ENCODE measurements at regions not wholly inside any gene's neighbourhood (a gene's known extent, or its start where the extent isn't known, plus 50 kb on each side); places are given as distances from the start of the nearest gene placed in this dataset.

DNA sequence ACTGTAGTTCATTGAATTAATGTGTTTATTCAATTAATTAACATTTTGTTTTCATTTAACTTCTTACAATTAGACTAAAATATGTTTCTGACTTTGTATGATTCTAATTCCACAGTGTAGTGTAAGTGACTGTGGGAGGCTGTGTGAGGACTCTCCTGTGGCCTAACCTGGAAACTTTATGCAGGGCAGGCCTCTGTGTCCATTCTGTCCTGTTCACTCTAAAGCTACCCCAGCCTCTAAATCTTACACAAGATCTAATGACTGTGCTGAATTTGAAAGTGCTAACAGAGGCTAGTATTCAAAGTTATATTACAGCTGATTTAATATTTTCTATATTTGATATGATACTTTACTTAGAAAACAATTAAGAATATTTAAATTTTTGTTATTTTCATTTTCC lies 270.5 kb upstream of the CDH19 start:
- Histone ChIP-seq H3K27ac (ENCODE audit: extremely low read depth, low read depth, low read length) (no peak overlapping the region), H3K4me1 (ENCODE audit: control insufficient read depth, insufficient read depth, low read length) (no peaks in the 10 kb centered on the region), H3K4me3 (ENCODE audit: low read depth, low read length) (no peak overlapping the region), H3K36me3 (ENCODE audit: control insufficient read depth in 2 of 2, insufficient read depth in 1 of 2, low read length in 2 of 2) (no peaks in the 10 kb centered on the region), H3K9me3 (ENCODE audit: control insufficient read depth, insufficient read depth, low read depth, low read length) (no peaks in the 10 kb centered on the region)
- no peak for TF ChIP-seq ZNF391 (tag by site-specific recombination; IDR thresholded peaks at IDR 0.05; ENCODE audit: borderline replicate concordance, low read depth)
- no peak for TF ChIP-seq ZBTB17 (tag by site-specific recombination; IDR thresholded peaks at IDR 0.05)
- no peak for TF ChIP-seq ZNF510 (tag by site-specific recombination; IDR thresholded peaks at IDR 0.05; ENCODE audit: insufficient replicate concordance)
- TF ChIP-seq ZNF2 (tag by site-specific recombination; IDR thresholded peaks at IDR 0.05): no peak
- TF ChIP-seq ZNF521 (tag by site-specific recombination; IDR thresholded peaks at IDR 0.05): no peak
- TF ChIP-seq, protein P1, sequence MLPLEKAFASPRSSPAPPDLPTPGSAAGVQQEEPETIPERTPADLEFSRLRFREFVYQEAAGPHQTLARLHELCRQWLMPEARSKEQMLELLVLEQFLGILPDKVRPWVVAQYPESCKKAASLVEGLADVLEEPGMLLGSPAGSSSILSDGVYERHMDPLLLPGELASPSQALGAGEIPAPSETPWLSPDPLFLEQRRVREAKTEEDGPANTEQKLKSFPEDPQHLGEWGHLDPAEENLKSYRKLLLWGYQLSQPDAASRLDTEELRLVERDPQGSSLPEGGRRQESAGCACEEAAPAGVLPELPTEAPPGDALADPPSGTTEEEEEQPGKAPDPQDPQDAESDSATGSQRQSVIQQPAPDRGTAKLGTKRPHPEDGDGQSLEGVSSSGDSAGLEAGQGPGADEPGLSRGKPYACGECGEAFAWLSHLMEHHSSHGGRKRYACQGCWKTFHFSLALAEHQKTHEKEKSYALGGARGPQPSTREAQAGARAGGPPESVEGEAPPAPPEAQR (tag by site-specific recombination; IDR thresholded peaks at IDR 0.05): no peak
- TF ChIP-seq ZNF843 (tag by site-specific recombination; IDR thresholded peaks at IDR 0.05): no peak
- no peak for TF ChIP-seq ZIC2 (tag by site-specific recombination; IDR thresholded peaks at IDR 0.05)
- TF ChIP-seq PBX3 (CRISPR knock-in tag; IDR thresholded peaks at IDR 0.05): no peak
- TF ChIP-seq ZNF560 (tag by site-specific recombination; IDR thresholded peaks at IDR 0.05; ENCODE audit: borderline replicate concordance): no peak
- no peak for TF ChIP-seq ZNF138 (tag by site-specific recombination; IDR thresholded peaks at IDR 0.05; ENCODE audit: borderline replicate concordance)
- TF ChIP-seq ZNF555 (tag by site-specific recombination; conservative IDR thresholded peaks at IDR 0.05): no peak
- TF ChIP-seq CTCF (tag by site-specific recombination; IDR thresholded peaks at IDR 0.05): no peak
- TF ChIP-seq ZNF404 (tag by site-specific recombination; IDR thresholded peaks at IDR 0.05): no peak
- POLR2A ChIA-PET: no interaction called here
- CTCF ChIA-PET: interaction anchor here (0.6 kb wide), 1 partner anchor 60 kb away, joined by 3 read pairs; no protein-coding TSS in a partner anchor

DNA sequence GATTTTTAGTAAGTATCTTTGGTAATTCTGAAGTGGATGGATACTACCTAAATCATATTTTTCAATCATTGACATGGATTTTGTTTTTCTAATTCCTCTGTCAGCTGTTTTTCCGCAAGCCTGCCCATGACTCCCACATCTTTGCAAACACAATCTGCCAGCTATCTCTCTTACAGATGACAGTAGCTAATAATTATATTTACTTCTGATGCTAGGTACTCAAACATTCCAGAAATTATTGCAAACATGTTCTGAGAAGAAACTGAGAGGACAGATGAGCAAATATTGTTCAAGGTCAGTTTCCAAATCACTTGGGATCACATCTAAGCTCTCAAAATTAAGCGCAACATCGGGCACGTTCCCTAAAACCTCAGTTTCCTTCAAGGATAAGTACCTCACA lies 270.0 kb upstream of the CDH19 start:
- no peak overlapping the region for H3K4me3 ChIP-seq (ENCODE audit: low read depth, low read length)
- CTCF ChIA-PET: interaction anchor here (0.6 kb wide), 1 partner anchor 60 kb away, joined by 3 read pairs; no protein-coding TSS in a partner anchor
- POLR2A ChIA-PET: no interaction called here
- no peaks in the 10 kb centered on the region for H3K4me1 ChIP-seq (ENCODE audit: control insufficient read depth, insufficient read depth, low read length)
- no peaks in the 10 kb centered on the region for H3K36me3 ChIP-seq (ENCODE audit: control insufficient read depth in 2 of 2, insufficient read depth in 1 of 2, low read length in 2 of 2)
- TF ChIP-seq ZFP37 (tag by site-specific recombination; IDR thresholded peaks at IDR 0.05): no peak
- TF ChIP-seq TRIM28 (IDR thresholded peaks at IDR 0.05; ENCODE audit: borderline replicate concordance, low read length): no peak
- TF ChIP-seq ZNF211 (tag by site-specific recombination; IDR thresholded peaks at IDR 0.05; ENCODE audit: low read depth): no peak
- no peak for TF ChIP-seq ZNF837 (tag by site-specific recombination; IDR thresholded peaks at IDR 0.05)
- H3K27ac ChIP-seq (ENCODE audit: extremely low read depth, low read depth, low read length): no peak overlapping the region
- H3K9me3 ChIP-seq (ENCODE audit: control insufficient read depth, insufficient read depth, low read depth, low read length): no peaks in the 10 kb centered on the region

GRCh38 chr18:66872277-66872676 lies 268.4 kb upstream of the CDH19 start:
- POLR2A ChIA-PET: no interaction called here
- no peaks in the 10 kb centered on the region for H3K9me3 ChIP-seq (ENCODE audit: control insufficient read depth, insufficient read depth, low read depth, low read length)
- CTCF ChIA-PET: interaction anchor here (0.6 to 1.4 kb wide), 7 partner anchors 9 to 377 kb away, joined by 3 to 4 read pairs (median 3); no protein-coding TSS in a partner anchor
- H3K4me1 ChIP-seq (ENCODE audit: control insufficient read depth, insufficient read depth, low read length): no peaks in the 10 kb centered on the region
- no peak overlapping the region for H3K27ac ChIP-seq (ENCODE audit: extremely low read depth, low read depth, low read length)
- no peak overlapping the region for H3K4me3 ChIP-seq (ENCODE audit: low read depth, low read length)
- H3K36me3 ChIP-seq (ENCODE audit: control insufficient read depth in 2 of 2, insufficient read depth in 1 of 2, low read length in 2 of 2): no peaks in the 10 kb centered on the region
- TF ChIP-seq ZNF561 (tag by site-specific recombination; IDR thresholded peaks at IDR 0.05; ENCODE audit: borderline replicate concordance) (no peak), ZNF148 (tag by site-specific recombination; IDR thresholded peaks at IDR 0.05; ENCODE audit: borderline replicate concordance) (no peak)
